ENCODE measurements at regions not wholly inside any gene's neighbourhood (a gene's known extent, or its start where the extent isn't known, plus 50 kb on each side); places are given as distances from the start of the nearest gene placed in this dataset.

- TF ChIP-seq, protein P1, sequence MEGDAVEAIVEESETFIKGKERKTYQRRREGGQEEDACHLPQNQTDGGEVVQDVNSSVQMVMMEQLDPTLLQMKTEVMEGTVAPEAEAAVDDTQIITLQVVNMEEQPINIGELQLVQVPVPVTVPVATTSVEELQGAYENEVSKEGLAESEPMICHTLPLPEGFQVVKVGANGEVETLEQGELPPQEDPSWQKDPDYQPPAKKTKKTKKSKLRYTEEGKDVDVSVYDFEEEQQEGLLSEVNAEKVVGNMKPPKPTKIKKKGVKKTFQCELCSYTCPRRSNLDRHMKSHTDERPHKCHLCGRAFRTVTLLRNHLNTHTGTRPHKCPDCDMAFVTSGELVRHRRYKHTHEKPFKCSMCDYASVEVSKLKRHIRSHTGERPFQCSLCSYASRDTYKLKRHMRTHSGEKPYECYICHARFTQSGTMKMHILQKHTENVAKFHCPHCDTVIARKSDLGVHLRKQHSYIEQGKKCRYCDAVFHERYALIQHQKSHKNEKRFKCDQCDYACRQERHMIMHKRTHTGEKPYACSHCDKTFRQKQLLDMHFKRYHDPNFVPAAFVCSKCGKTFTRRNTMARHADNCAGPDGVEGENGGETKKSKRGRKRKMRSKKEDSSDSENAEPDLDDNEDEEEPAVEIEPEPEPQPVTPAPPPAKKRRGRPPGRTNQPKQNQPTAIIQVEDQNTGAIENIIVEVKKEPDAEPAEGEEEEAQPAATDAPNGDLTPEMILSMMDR (IDR thresholded peaks at IDR 0.05), result no peak
- TF ChIP-seq EP300 (IDR thresholded peaks at IDR 0.05), result no peak
- no peak for TF ChIP-seq POLR2A (IDR thresholded peaks at IDR 0.05)
Measured at GRCh38 chr2:10238396-10238795, 64.3 kb upstream of the HPCAL1 start.
